Muscle of arm (tissue), 1 donor: ENCODE measurements at regions not wholly inside any gene's neighbourhood (a gene's known extent, or its start where the extent isn't known, plus 50 kb on each side); places are given as distances from the start of the nearest gene placed in this dataset.
"Not testable (repeated sequence)": the region's sequence is repeated elsewhere in the genome, so short reads cannot be mapped to it uniquely, and the experiment has no call there.

Experiments used
- DNase-seq: peaks from one replicate; pipeline ENCODE4 v3.0.0-alpha.2; 2013

DNA sequence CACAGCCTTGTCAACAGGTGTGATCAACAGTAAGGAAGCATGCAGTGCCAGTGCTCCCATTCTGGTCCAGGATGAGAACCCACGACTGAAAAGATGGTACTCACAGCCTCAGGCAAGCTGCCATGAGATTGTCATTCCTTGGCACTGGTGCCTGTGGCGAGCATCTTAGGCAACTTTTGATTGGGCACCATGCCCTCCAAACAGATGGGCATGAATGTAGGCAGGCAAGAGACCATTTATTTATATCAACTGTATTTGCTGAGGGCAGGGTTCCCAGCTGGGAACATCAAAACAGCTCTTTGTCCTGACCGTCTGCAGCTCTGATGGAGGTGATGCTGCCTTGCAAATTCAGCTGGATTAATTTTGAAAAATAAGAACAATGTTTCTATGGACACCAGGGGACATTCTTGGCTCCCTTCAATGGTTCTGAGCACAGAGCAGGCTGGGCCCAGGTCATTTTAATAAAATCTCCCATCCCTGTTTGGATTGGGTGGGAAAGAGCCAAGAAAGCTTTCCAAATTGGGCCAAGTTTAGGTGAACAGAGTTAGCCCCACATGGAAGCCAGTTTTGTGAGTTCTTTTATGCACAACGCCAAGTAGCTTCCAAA, 522.5 kb downstream of the RMST start:
- peak; percentile 22 for DNase-seq

DNA sequence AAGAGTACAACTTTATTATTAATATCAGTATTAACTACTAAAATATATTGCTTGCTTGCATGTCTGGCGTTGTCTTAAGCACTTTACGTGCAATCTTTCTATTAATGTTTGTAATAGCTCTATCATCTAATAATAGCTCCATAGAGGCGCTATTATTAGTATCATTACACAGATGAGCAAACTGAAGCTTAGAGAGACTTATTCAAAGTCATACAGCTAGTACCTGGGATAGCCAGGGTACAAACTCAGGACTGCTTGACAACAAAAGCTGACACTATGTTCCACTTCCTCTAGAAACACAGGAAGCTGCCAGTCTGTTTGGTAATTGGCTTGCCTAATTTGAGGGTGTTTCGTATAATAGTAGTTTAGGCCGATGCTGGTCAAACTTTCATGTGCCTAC, 523.2 kb downstream of the RMST start:
- DNase-seq, result no peak

- not testable (repeated sequence) for DNase-seq
These were observed 526.0 kb downstream of the RMST start for GRCh38 chr12:97988588-97988987.

- no peak for DNase-seq
These were observed 525.9 kb upstream of the TMPO start for GRCh38 chr12:97989366-97989940.

- DNase-seq, result no peak
These were observed 520.5 kb upstream of the TMPO start for GRCh38 chr12:97994746-97995484.

GRCh38 chr12:97995559-97995958, 519.8 kb upstream of the TMPO start:
- DNase-seq, result no peak

DNA sequence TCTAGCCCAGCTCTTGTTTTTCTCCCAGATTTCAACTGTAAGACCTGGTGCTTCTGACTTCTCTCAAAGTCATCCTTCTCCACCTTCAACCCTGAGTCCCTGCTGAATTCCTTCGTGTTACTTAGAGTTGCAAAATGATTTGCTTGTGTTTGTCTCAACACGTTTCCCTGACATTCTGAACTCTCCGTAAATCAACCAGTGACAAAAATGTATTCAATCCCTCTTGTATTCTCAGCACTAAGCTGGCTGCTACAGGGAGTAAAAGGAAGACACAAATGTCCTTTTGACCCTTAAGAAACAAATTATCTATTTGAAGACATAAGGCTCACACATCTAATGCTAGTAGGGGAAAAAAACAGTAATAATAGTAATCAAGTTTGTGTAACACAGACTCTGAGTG, 514.0 kb upstream of the TMPO start:
- DNase-seq, result no peak

GRCh38 chr12:98002887-98003493, 512.4 kb upstream of the TMPO start:
- DNase-seq, result peak; percentile 29

- DNase-seq, result no peak
These were observed 507.4 kb upstream of the TMPO start for GRCh38 chr12:98007963-98008362.

GRCh38 chr12:98013560-98013959, 501.8 kb upstream of the TMPO start:
- DNase-seq, result no peak

DNA sequence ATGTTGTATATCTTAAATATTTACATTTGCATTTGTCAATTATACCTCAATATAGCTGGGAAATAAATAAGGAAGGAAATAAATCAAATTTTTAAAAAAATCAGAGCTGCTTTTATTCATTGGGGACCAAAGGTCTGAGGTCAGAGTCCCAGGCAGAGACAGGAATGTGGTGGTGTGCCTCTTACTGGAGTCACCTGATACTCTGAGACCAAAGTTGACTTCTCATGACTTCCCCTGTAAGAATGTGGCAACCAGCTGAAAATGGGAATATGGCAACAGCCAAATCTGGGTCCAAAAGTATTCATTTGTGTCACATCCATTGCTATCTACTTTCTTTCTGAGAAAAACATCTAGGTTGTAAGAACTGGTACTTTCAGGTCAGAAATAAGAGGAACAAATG, 496.6 kb upstream of the TMPO start:
- DNase-seq, result no peak

DNA sequence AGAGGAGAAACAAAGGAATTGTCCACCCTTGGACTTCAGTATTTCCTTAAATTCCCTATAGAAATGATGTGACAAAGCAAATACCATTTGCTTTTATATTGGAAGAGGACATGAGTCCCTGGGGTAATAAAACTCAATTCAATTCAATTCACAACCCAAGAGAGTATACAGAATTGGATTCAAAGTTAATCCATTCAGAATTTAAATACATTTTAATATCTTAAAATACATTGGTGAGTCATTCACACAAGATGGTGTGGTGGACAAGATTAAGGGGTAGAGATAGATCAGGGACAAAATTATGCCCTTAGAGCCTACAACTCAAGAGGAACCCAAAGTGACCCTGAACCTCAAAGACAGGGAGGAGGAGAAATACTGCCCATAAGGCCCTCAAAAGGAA, 495.0 kb upstream of the TMPO start:
- no peak for DNase-seq

DNA sequence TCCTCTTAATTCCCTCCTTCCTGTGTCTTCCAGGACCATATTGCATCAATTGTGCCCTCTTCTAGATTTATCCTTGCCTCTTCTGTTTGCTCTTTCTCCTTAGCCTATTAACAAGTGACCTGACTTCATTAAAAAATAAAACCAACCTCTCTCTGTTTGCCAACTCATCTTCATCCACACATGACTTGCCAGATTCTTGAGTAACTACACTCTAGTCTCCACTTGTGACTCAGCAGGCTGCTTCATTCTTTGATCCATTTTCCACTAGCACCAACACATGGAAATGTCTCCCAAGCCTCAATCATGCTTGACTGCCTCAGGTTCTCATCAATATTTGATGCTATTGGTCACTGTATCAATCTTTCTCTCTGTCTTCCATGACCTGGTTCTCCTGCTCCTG, 492.4 kb upstream of the TMPO start:
- DNase-seq, result no peak

GRCh38 chr12:98037401-98038140, 477.8 kb upstream of the TMPO start:
- DNase-seq, result no peak

GRCh38 chr12:98042668-98043067, 472.7 kb upstream of the TMPO start:
- DNase-seq, result no peak

DNA sequence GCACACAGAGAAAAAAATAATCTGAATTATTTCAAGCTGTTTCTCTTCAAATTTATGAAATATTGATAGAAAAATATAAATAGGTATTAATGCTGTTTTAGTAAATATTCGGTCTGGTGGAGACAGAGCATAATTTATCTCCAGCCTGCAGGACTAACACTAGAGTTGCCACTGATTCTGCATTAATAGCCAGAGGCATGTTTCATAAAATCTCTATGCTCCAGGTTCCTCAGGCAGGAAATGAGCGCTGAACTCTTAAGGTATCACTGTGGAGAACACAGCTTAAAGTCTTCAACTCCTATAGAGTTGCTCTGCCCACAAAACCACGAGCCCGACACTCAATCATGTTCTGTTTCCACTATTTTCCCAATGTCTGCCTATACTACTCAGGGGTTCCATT, 470.0 kb upstream of the TMPO start:
- no peak for DNase-seq

GRCh38 chr12:98048326-98048725, 467.1 kb upstream of the TMPO start:
- no peak for DNase-seq

GRCh38 chr12:98053202-98053601, 462.2 kb upstream of the TMPO start:
- DNase-seq, result no peak

GRCh38 chr12:98057701-98058100, 457.7 kb upstream of the TMPO start:
- no peak for DNase-seq

DNA sequence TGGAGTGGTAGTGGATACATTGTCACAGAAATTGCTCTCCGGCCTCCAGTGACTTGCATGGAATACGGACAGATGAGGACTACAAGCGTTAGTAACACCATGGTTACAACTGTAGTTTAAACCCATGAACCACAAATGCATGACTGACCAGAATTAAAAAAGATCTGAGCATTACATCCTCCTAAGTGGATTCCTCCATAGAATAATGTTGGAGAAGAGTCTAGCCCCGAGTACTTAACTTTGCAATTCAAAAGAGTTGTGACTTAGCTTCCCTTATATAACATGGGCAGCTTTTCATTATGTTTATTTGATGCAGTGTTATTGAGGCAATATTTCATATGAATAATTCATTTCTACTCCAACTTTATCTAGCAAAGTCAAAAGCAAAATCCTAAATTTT, 457.2 kb upstream of the TMPO start:
- no peak for DNase-seq

GRCh38 chr12:98058838-98059237, 456.6 kb upstream of the TMPO start:
- no peak for DNase-seq

DNA sequence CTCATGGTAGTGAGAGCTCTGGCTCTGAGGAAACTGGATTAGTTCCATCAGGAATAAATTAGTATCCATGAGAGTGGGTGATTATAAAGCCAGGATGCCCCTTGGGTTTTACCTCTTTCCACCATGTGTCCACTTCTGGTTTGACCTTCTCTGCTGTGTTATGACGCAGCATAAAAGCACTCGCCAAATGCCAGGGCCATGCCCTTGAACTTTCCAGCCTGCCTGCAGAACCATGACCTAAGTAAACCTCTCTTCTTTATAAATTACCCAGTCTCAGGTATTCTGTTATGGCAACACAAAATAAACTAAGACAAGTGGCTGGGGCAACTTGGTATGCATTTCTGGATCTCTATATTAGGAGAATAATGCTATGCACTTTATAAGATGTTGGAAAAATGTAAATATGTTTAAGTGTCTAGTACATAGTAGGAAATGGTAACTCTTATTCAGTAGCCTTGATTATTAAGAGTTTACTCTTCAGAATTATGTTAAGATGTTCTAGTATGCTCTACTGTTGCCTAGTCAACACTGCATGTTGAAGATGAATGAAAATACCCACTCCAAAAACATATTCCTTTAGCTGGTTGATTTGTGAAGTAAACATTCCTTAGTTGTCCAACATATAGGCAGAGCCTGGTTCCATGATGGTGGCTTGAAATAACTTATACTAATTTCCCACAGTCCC, 455.6 kb upstream of the TMPO start:
- DNase-seq, result no peak
